ENCODE measurements at regions not wholly inside any gene's neighbourhood (a gene's known extent, or its start where the extent isn't known, plus 50 kb on each side); places are given as distances from the start of the nearest gene placed in this dataset.
"Not testable (repeated sequence)": the region's sequence is repeated elsewhere in the genome, so short reads cannot be mapped to it uniquely, and the experiment has no call there.

GRCh38 chr4:95952538-95952937, 112.6 kb downstream of the PDHA2 start:
- TF ChIP-seq CTCF, POLR2A (IDR thresholded peaks at IDR 0.05): not testable (repeated sequence)
